ENCODE measurements at regions not wholly inside any gene's neighbourhood (a gene's known extent, or its start where the extent isn't known, plus 50 kb on each side); places are given as distances from the start of the nearest gene placed in this dataset.

- H3K27me3 ChIP-seq (ENCODE audit: control insufficient read depth, insufficient read depth, low read length), result no peaks in the 10 kb centered on the region
- no peak overlapping the region for H3K27ac ChIP-seq (ENCODE audit: low read length)
- peak overlapping the region; percentile 5 for H3K9ac ChIP-seq (ENCODE audit: low read length)
- peaks cover 54% of the 10 kb centered on the region for H3K4me1 ChIP-seq (ENCODE audit: control insufficient read depth, low read depth, low read length)
- H3K4me3 ChIP-seq (ENCODE audit: low read length), result no peak overlapping the region
- no peaks in the 10 kb centered on the region for H3K36me3 ChIP-seq (ENCODE audit: control insufficient read depth, low read depth, low read length)
- no peaks in the 10 kb centered on the region for H3K9me3 ChIP-seq (ENCODE audit: control insufficient read depth, low read depth, low read length)
These were observed 173.5 kb upstream of the ZNF608 start for GRCh38 chr5:124919747-124920525.

DNA sequence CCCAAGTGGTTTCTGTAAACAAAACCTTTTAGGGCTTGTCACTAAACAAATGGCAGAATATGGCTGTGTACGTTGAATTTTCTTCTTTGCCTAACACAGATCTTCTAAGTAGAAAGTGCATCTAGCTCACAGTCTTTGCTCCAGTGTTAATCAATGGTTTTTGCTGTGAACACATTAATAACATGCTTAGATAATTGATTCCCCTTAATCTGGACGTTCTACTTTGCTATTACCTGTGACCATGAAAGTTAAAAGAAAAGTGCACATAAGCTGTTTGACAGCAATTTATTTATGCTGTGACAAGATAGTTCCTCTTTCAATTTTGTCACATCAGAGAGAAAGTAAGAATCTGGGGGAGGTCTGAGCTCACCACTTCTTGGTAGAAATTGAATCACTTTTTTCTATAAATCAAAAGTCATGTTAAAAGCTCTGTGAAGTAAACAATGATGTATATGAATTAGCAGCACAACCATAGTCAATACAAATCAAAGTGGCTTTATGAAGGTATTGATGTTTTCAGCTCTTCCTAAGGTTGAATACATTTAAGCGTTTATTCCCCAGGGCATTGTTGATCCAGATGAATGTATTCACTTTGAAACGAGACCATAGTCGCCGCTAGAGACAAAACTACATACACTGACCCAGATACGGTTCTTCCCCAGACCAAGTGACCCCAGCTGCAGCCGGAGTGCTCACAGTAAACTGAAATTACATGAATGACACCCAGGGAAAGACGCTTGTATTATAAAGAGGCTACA lies 174.6 kb upstream of the ZNF608 start:
- H3K4me3 ChIP-seq (ENCODE audit: low read length), result no peak overlapping the region
- H3K9ac ChIP-seq (ENCODE audit: low read length), result no peak overlapping the region
- no peak overlapping the region for H3K27ac ChIP-seq (ENCODE audit: low read length)
- H3K36me3 ChIP-seq (ENCODE audit: control insufficient read depth, low read depth, low read length), result no peaks in the 10 kb centered on the region
- H3K4me1 ChIP-seq (ENCODE audit: control insufficient read depth, low read depth, low read length), result peaks cover 54% of the 10 kb centered on the region
- no peaks in the 10 kb centered on the region for H3K9me3 ChIP-seq (ENCODE audit: control insufficient read depth, low read depth, low read length)
- no peaks in the 10 kb centered on the region for H3K27me3 ChIP-seq (ENCODE audit: control insufficient read depth, insufficient read depth, low read length)

GRCh38 chr5:124921694-124922093 lies 175.3 kb upstream of the ZNF608 start:
- peaks cover 54% of the 10 kb centered on the region for H3K4me1 ChIP-seq (ENCODE audit: control insufficient read depth, low read depth, low read length)
- H3K36me3 ChIP-seq (ENCODE audit: control insufficient read depth, low read depth, low read length), result no peaks in the 10 kb centered on the region
- H3K27ac ChIP-seq (ENCODE audit: low read length), result no peak overlapping the region
- H3K27me3 ChIP-seq (ENCODE audit: control insufficient read depth, insufficient read depth, low read length), result no peaks in the 10 kb centered on the region
- no peaks in the 10 kb centered on the region for H3K9me3 ChIP-seq (ENCODE audit: control insufficient read depth, low read depth, low read length)
- H3K4me3 ChIP-seq (ENCODE audit: low read length), result no peak overlapping the region
- no peak overlapping the region for H3K9ac ChIP-seq (ENCODE audit: low read length)

DNA sequence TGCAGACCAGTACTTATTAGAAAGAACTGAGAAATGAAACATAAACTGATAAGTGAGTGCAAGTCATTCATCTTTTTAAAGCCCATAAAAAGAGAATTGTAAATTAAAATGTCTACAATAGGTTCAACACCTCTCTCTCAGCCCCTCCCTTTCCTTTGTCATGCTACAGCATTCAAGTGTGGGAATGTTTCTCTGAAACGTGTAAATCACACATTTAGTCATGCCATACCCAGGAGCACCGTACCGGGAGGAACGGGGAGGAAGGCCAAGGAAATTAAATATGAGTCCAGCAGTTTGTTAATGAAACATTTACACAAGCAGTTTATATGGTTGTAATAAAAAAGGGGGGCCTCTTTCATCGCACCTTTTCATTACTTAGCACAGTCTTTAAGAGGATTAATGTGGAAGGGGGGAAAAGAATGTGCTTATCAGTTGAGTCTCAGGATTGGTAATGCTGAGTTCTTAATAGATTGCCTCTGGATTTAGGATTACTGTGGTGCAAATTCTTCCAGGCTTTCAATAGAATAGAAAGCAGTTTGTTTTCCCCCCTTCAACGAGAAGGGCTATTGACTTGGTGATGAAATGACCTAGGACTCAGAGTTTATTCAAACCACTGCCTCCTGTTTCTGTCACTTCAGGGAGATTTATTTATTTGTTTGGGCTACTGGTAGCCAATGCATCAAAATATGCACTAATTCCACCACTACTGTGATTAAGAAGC lies 176.0 kb upstream of the ZNF608 start:
- H3K4me1 ChIP-seq (ENCODE audit: control insufficient read depth, low read depth, low read length), result peaks cover 54% of the 10 kb centered on the region

GRCh38 chr5:124923131-124923530 lies 176.7 kb upstream of the ZNF608 start:
- H3K27ac ChIP-seq (ENCODE audit: low read length), result no peak overlapping the region
- no peaks in the 10 kb centered on the region for H3K9me3 ChIP-seq (ENCODE audit: control insufficient read depth, low read depth, low read length)
- H3K9ac ChIP-seq (ENCODE audit: low read length), result no peak overlapping the region
- no peaks in the 10 kb centered on the region for H3K36me3 ChIP-seq (ENCODE audit: control insufficient read depth, low read depth, low read length)
- no peak overlapping the region for H3K4me3 ChIP-seq (ENCODE audit: low read length)
- H3K4me1 ChIP-seq (ENCODE audit: control insufficient read depth, low read depth, low read length), result peaks cover 54% of the 10 kb centered on the region
- no peaks in the 10 kb centered on the region for H3K27me3 ChIP-seq (ENCODE audit: control insufficient read depth, insufficient read depth, low read length)

More for the DNA sequence above, 176.0 kb upstream of the ZNF608 start:
- H3K9me3 ChIP-seq (ENCODE audit: control insufficient read depth, low read depth, low read length), result no peaks in the 10 kb centered on the region
- H3K27ac ChIP-seq (ENCODE audit: low read length), result no peak overlapping the region
- no peaks in the 10 kb centered on the region for H3K36me3 ChIP-seq (ENCODE audit: control insufficient read depth, low read depth, low read length)
- no peaks in the 10 kb centered on the region for H3K27me3 ChIP-seq (ENCODE audit: control insufficient read depth, insufficient read depth, low read length)
- no peak overlapping the region for H3K4me3 ChIP-seq (ENCODE audit: low read length)
- no peak overlapping the region for H3K9ac ChIP-seq (ENCODE audit: low read length)

DNA sequence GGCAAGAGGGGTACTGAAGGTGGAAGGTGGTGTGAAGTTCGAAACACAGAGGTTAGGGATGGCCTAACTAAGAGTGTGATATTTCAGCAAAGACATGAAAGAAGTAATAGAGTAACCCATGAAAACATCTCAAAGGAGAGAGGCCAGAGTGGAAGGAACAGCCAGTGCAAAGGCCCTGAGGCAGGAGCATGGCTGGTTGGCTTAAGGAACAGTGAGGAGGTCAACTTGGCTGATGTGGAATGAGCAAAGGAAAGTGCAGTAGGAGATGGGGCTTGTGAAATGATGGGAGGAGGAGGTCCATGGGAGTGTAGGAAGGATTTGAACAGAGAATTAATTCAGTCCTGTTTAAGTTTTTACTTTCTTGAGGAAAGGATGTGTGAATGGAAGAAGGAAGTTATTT lies 178.3 kb upstream of the ZNF608 start:
- H3K9ac ChIP-seq (ENCODE audit: low read length), result no peak overlapping the region

DNA sequence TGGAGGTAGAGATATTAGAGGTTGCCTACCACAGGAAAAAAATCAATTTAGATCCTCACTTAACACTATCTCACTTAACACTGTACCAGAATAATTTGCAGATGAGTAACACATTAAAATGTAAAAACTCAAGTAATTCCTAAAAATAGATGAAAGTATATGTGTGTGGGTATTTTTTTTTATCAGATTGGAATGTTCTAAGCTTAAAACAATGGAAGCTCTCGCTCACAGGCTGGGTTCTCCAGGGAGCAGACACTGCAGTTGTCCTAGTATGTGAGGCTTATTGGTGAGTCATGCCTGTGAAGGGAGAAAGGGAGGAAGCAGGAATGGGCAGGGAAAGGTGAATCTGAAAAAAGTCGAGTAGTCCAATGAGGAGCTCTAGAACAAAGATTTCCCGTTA lies 181.3 kb upstream of the ZNF608 start:
- Histone ChIP-seq H3K4me3 (ENCODE audit: low read length) (no peak overlapping the region), H3K36me3 (ENCODE audit: control insufficient read depth, low read depth, low read length) (no peaks in the 10 kb centered on the region), H3K9me3 (ENCODE audit: control insufficient read depth, low read depth, low read length) (no peaks in the 10 kb centered on the region), H3K27ac (ENCODE audit: low read length) (no peak overlapping the region), H3K27me3 (ENCODE audit: control insufficient read depth, insufficient read depth, low read length) (no peaks in the 10 kb centered on the region), H3K9ac (ENCODE audit: low read length) (no peak overlapping the region), H3K4me1 (ENCODE audit: control insufficient read depth, low read depth, low read length) (peaks cover 11% of the 10 kb centered on the region)

More for the DNA sequence above, 178.3 kb upstream of the ZNF608 start:
- H3K4me3 ChIP-seq (ENCODE audit: low read length), result no peak overlapping the region
- H3K4me1 ChIP-seq (ENCODE audit: control insufficient read depth, low read depth, low read length), result peaks cover 41% of the 10 kb centered on the region
- H3K9me3 ChIP-seq (ENCODE audit: control insufficient read depth, low read depth, low read length), result no peaks in the 10 kb centered on the region
- no peaks in the 10 kb centered on the region for H3K27me3 ChIP-seq (ENCODE audit: control insufficient read depth, insufficient read depth, low read length)
- H3K36me3 ChIP-seq (ENCODE audit: control insufficient read depth, low read depth, low read length), result no peaks in the 10 kb centered on the region
- H3K27ac ChIP-seq (ENCODE audit: low read length), result no peak overlapping the region

DNA sequence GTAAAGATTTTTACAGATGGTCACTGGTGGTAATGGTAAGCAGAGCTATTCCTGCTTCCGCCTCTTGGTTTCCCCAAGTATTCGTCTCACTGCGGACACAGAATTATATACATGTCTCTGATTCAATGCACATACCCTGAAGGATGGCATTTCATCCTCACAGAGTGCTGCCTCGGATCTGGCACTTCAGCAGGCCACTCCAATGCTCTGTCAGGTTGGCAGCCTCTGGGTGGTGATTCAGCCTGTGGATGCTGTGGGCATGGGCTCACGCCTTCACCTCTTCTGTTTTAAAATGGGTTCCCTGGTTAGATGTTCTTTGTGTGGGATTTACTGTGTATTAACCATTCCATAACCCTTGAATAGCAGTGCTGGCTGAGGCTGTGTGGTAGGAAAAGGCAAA lies 182.6 kb upstream of the ZNF608 start:
- Histone ChIP-seq H3K27ac (ENCODE audit: low read length) (no peak overlapping the region), H3K4me3 (ENCODE audit: low read length) (no peak overlapping the region), H3K9me3 (ENCODE audit: control insufficient read depth, low read depth, low read length) (no peaks in the 10 kb centered on the region), H3K36me3 (ENCODE audit: control insufficient read depth, low read depth, low read length) (no peaks in the 10 kb centered on the region), H3K9ac (ENCODE audit: low read length) (no peak overlapping the region), H3K4me1 (ENCODE audit: control insufficient read depth, low read depth, low read length) (no peaks in the 10 kb centered on the region), H3K27me3 (ENCODE audit: control insufficient read depth, insufficient read depth, low read length) (no peaks in the 10 kb centered on the region)

- H3K4me1 ChIP-seq (ENCODE audit: control insufficient read depth, low read depth, low read length), result no peaks in the 10 kb centered on the region
- no peaks in the 10 kb centered on the region for H3K27me3 ChIP-seq (ENCODE audit: control insufficient read depth, insufficient read depth, low read length)
- H3K9ac ChIP-seq (ENCODE audit: low read length), result no peak overlapping the region
- no peak overlapping the region for H3K27ac ChIP-seq (ENCODE audit: low read length)
- H3K9me3 ChIP-seq (ENCODE audit: control insufficient read depth, low read depth, low read length), result no peaks in the 10 kb centered on the region
- no peak overlapping the region for H3K4me3 ChIP-seq (ENCODE audit: low read length)
- H3K36me3 ChIP-seq (ENCODE audit: control insufficient read depth, low read depth, low read length), result no peaks in the 10 kb centered on the region
These were observed 186.6 kb upstream of the ZNF608 start for GRCh38 chr5:124932791-124933600.

GRCh38 chr5:124935065-124935464 lies 188.6 kb upstream of the ZNF608 start:
- Histone ChIP-seq H3K4me3 (ENCODE audit: low read length) (no peak overlapping the region), H3K27ac (ENCODE audit: low read length) (no peak overlapping the region), H3K9ac (ENCODE audit: low read length) (no peak overlapping the region), H3K4me1 (ENCODE audit: control insufficient read depth, low read depth, low read length) (peaks cover 3% of the 10 kb centered on the region), H3K36me3 (ENCODE audit: control insufficient read depth, low read depth, low read length) (no peaks in the 10 kb centered on the region), H3K9me3 (ENCODE audit: control insufficient read depth, low read depth, low read length) (no peaks in the 10 kb centered on the region), H3K27me3 (ENCODE audit: control insufficient read depth, insufficient read depth, low read length) (no peaks in the 10 kb centered on the region)

- no peak overlapping the region for H3K4me3 ChIP-seq (ENCODE audit: low read length)
These were observed 190.1 kb upstream of the ZNF608 start for GRCh38 chr5:124936626-124936933.

More at GRCh38 chr5:124936626-124936933, 190.1 kb upstream of the ZNF608 start:
- no peak overlapping the region for H3K27ac ChIP-seq (ENCODE audit: low read length)
- no peak overlapping the region for H3K9ac ChIP-seq (ENCODE audit: low read length)
- H3K9me3 ChIP-seq (ENCODE audit: control insufficient read depth, low read depth, low read length), result no peaks in the 10 kb centered on the region
- no peaks in the 10 kb centered on the region for H3K36me3 ChIP-seq (ENCODE audit: control insufficient read depth, low read depth, low read length)
- H3K27me3 ChIP-seq (ENCODE audit: control insufficient read depth, insufficient read depth, low read length), result no peaks in the 10 kb centered on the region
- H3K4me1 ChIP-seq (ENCODE audit: control insufficient read depth, low read depth, low read length), result peaks cover 3% of the 10 kb centered on the region

Measured in iPS-18a (cell line).